SK-N-SH treated with all-trans-retinoic acid at 6 μM for 48 hours (cell line): ENCODE measurements at regions not wholly inside any gene's neighbourhood (a gene's known extent, or its start where the extent isn't known, plus 50 kb on each side); places are given as distances from the start of the nearest gene placed in this dataset.

Experiments
- ATAC-seq: fragments of 200-7000 bp; cut with Tn5 transposase; 3 replicates; pipeline ENCODE4 v1.9.1; 2020; ENCODE audit warnings: mild to moderate bottlenecking, moderate library complexity
- BACH2 ChIP-seq: fragments of 250-450 bp; sonication (Bioruptor Pico); IDR thresholded peaks from 2 replicates; pipeline ENCODE4 v1.9.0; 2021; ENCODE audit warnings: mild to moderate bottlenecking, borderline replicate concordance
- CREB5 ChIP-seq: fragments of 250-450 bp; sonication (Bioruptor Pico); IDR thresholded peaks from 2 replicates; pipeline ENCODE4 v1.5.1; 2020; ENCODE audit warnings: low read depth, mild to moderate bottlenecking, moderate library complexity
- CSDC2 ChIP-seq: fragments of 250-450 bp; sonication (Bioruptor Pico); IDR thresholded peaks from 2 replicates; pipeline ENCODE4 v1.5.0; 2020; ENCODE audit warnings: mild to moderate bottlenecking, moderate library complexity
- CSRNP3 ChIP-seq: fragments of 250-450 bp; sonication (Bioruptor Pico); IDR thresholded peaks from 2 replicates; pipeline ENCODE4 v1.5.1; 2021; ENCODE audit warnings: mild to moderate bottlenecking, moderate library complexity
- ESRRG ChIP-seq: fragments of 250-450 bp; sonication (Bioruptor Pico); IDR thresholded peaks from 2 replicates; pipeline ENCODE4 v1.6.1; 2021; ENCODE audit warnings: mild to moderate bottlenecking
- GLIS3 ChIP-seq: fragments of 250-450 bp; sonication (Bioruptor Pico); IDR thresholded peaks from 2 replicates; pipeline ENCODE4 v1.5.0; 2020; ENCODE audit warnings: mild to moderate bottlenecking, moderate library complexity
- ISL1 ChIP-seq: fragments of 250-450 bp; sonication (Bioruptor Pico); IDR thresholded peaks from 2 replicates; pipeline ENCODE4 v2.1.2; 2022; ENCODE audit warnings: mild to moderate bottlenecking, moderate library complexity
- POU6F1 ChIP-seq: fragments of 250-450 bp; sonication (Bioruptor Pico); IDR thresholded peaks from 2 replicates; pipeline ENCODE4 v1.8.0; 2021; ENCODE audit warnings: low read depth, mild to moderate bottlenecking, moderate library complexity, borderline replicate concordance
- PPARA ChIP-seq: fragments of 250-450 bp; sonication (Bioruptor Pico); IDR thresholded peaks from 2 replicates; pipeline ENCODE4 v1.5.0; 2020; ENCODE audit warnings: mild to moderate bottlenecking, borderline replicate concordance
- RARB ChIP-seq: fragments of 250-450 bp; sonication (Bioruptor Pico); IDR thresholded peaks from 2 replicates; pipeline ENCODE4 v1.8.0; 2021; ENCODE audit warnings: mild to moderate bottlenecking, moderate library complexity
- SNAI2 ChIP-seq: fragments of 250-450 bp; sonication (Bioruptor Pico); IDR thresholded peaks from 2 replicates; pipeline ENCODE4 v1.5.0; 2020; ENCODE audit warnings: mild to moderate bottlenecking, moderate library complexity
- TOX ChIP-seq: fragments of 250-450 bp; sonication (Bioruptor Pico); IDR thresholded peaks from 2 replicates; pipeline ENCODE4 v1.8.0; 2021; ENCODE audit warnings: mild to moderate bottlenecking, moderate library complexity, borderline replicate concordance
- ZC3H10 ChIP-seq: fragments of 250-450 bp; sonication (Bioruptor Pico); IDR thresholded peaks from 2 replicates; pipeline ENCODE4 v1.5.1; 2021; ENCODE audit warnings: mild to moderate bottlenecking, moderate library complexity
- ZFP3 ChIP-seq: fragments of 250-450 bp; sonication (Bioruptor Pico); IDR thresholded peaks from 2 replicates; pipeline ENCODE4 v1.5.0; 2020; ENCODE audit warnings: mild to moderate bottlenecking, moderate library complexity
- ZFP30 ChIP-seq: fragments of 450-650 bp; formaldehyde crosslinking; IDR thresholded peaks from 2 replicates; pipeline ENCODE4 v1.5.0; 2022; ENCODE audit warnings: mild to moderate bottlenecking, moderate library complexity
- ZNF565 ChIP-seq: fragments of 450-650 bp; formaldehyde crosslinking; conservative IDR thresholded peaks from 2 replicates; pipeline ENCODE4 v1.5.0; 2020; ENCODE audit warnings: low read depth, mild to moderate bottlenecking, moderate library complexity
- ZNF70 ChIP-seq: fragments of 450-650 bp; formaldehyde crosslinking; IDR thresholded peaks from 2 replicates; pipeline ENCODE4 v1.5.0; 2020; ENCODE audit warnings: mild to moderate bottlenecking, moderate library complexity
- ZNF8 ChIP-seq: fragments of 450-650 bp; formaldehyde crosslinking; IDR thresholded peaks from 2 replicates; pipeline ENCODE4 v1.5.0; 2020; ENCODE audit warnings: mild to moderate bottlenecking, moderate library complexity
- TF ChIP-seq, protein P1 (sequence below): fragments of 250-450 bp; sonication (Bioruptor Pico); IDR thresholded peaks from 2 replicates; pipeline ENCODE4 v1.8.0; 2020; ENCODE audit warnings: mild to moderate bottlenecking, moderate library complexity, borderline replicate concordance
- TF ChIP-seq, protein P2 (sequence below): fragments of 250-450 bp; sonication (Bioruptor Pico); IDR thresholded peaks from 2 replicates; pipeline ENCODE4 v1.5.0; 2020; ENCODE audit warnings: mild to moderate bottlenecking, moderate library complexity

- no peak for TF ChIP-seq SNAI2
- no peak for TF ChIP-seq CSDC2 (CRISPR knock-in tag)
- no peak for TF ChIP-seq ZFP3 (CRISPR knock-in tag)
- TF ChIP-seq BACH2 (CRISPR knock-in tag): no peak
- TF ChIP-seq, protein P1, sequence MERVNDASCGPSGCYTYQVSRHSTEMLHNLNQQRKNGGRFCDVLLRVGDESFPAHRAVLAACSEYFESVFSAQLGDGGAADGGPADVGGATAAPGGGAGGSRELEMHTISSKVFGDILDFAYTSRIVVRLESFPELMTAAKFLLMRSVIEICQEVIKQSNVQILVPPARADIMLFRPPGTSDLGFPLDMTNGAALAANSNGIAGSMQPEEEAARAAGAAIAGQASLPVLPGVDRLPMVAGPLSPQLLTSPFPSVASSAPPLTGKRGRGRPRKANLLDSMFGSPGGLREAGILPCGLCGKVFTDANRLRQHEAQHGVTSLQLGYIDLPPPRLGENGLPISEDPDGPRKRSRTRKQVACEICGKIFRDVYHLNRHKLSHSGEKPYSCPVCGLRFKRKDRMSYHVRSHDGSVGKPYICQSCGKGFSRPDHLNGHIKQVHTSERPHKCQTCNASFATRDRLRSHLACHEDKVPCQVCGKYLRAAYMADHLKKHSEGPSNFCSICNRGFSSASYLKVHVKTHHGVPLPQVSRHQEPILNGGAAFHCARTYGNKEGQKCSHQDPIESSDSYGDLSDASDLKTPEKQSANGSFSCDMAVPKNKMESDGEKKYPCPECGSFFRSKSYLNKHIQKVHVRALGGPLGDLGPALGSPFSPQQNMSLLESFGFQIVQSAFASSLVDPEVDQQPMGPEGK: no peak
- TF ChIP-seq, protein P2, sequence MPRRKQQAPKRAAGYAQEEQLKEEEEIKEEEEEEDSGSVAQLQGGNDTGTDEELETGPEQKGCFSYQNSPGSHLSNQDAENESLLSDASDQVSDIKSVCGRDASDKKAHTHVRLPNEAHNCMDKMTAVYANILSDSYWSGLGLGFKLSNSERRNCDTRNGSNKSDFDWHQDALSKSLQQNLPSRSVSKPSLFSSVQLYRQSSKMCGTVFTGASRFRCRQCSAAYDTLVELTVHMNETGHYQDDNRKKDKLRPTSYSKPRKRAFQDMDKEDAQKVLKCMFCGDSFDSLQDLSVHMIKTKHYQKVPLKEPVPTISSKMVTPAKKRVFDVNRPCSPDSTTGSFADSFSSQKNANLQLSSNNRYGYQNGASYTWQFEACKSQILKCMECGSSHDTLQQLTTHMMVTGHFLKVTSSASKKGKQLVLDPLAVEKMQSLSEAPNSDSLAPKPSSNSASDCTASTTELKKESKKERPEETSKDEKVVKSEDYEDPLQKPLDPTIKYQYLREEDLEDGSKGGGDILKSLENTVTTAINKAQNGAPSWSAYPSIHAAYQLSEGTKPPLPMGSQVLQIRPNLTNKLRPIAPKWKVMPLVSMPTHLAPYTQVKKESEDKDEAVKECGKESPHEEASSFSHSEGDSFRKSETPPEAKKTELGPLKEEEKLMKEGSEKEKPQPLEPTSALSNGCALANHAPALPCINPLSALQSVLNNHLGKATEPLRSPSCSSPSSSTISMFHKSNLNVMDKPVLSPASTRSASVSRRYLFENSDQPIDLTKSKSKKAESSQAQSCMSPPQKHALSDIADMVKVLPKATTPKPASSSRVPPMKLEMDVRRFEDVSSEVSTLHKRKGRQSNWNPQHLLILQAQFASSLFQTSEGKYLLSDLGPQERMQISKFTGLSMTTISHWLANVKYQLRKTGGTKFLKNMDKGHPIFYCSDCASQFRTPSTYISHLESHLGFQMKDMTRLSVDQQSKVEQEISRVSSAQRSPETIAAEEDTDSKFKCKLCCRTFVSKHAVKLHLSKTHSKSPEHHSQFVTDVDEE (CRISPR knock-in tag): no peak
- no peak for TF ChIP-seq ESRRG (CRISPR knock-in tag)
- no peak for ATAC-seq
These were observed 86.9 kb upstream of the ZBTB40 start for GRCh38 chr1:22364764-22365163.

DNA sequence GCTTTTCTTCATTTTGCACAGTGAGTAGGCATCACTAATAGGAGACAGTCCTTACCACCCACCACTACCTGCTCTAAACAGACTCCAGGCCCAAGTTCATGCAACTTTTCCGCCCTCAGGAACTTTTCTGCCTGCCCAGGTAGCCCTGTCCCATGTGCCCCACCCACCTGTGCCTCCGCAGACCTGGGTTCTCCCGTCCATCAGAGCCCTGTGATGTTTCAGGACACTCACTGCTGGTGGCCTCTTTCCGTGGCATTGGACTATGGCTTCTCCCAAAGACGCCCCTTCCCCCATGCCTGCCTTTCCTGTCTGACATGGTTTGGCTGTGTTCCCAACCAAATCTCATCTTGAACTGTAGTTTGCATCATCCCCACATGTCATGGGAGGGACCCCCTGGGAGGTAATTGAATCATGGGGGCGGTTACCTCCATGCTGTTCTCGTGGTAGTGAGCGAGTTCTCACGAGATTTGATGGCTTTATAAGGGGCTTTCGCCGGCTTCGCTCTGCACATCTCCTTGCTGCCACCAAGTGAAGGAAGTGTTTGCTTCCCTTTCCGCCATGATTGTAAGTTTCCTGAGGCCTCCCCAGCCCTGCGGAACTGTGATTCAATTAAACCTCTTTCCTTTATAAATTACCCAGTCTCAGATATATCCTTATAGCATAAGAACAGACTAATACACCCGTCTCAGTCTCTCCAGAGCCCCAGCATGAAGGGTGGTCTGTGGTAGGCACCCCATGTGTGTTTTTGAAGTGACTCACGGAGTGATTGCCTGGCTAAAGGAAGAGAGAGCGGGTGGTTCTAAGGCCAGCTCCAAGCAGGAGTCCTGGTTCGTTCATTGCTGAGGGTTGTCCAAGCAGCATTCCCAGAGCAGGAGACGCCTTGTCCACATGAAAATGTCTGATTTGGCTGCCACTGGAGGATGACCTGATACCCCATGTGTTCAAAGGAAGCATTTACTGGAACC, 86.0 kb upstream of the ZBTB40 start:
- TF ChIP-seq ZFP3 (CRISPR knock-in tag): no peak
- no peak for TF ChIP-seq TOX
- no peak for TF ChIP-seq ZC3H10 (CRISPR knock-in tag)
- TF ChIP-seq ISL1 (CRISPR knock-in tag): no peak
- no peak for TF ChIP-seq POU6F1 (CRISPR knock-in tag)
- no peak for TF ChIP-seq ZNF70 (CRISPR knock-in tag)
- TF ChIP-seq CSRNP3 (CRISPR knock-in tag): no peak
- TF ChIP-seq ZNF565 (CRISPR knock-in tag): no peak
- no peak for TF ChIP-seq GLIS3 (CRISPR knock-in tag)
- no peak for TF ChIP-seq ZFP30 (CRISPR knock-in tag)
- TF ChIP-seq, protein P1: no peak
- TF ChIP-seq ZNF8: no peak
- ATAC-seq: no peak

DNA sequence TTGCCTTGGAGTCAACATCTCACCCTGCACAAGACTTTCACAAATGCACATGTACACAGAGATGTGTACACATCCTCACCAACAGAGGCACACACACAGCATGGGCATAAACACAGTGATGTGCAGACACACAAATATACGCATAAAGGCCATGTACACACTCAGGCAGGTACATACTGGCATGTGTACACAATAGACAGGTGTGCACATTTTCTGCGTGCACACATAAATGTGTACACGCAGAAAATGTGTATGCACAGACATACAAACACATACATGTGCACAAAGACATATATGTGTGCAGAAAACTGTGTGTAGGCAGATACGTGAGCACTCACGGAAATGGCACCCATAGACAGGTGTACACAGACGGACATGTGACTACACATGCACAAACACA, 85.3 kb upstream of the ZBTB40 start:
- TF ChIP-seq, protein P2 (CRISPR knock-in tag): no peak
- TF ChIP-seq, protein P1: no peak
- TF ChIP-seq SNAI2 (no peak), RARB (CRISPR knock-in tag) (no peak), GLIS3 (CRISPR knock-in tag) (no peak), ZNF70 (CRISPR knock-in tag) (no peak), ZFP3 (CRISPR knock-in tag) (no peak), PPARA (CRISPR knock-in tag) (no peak), ZNF8 (no peak), CREB5 (no peak), ISL1 (CRISPR knock-in tag) (no peak)
- ATAC-seq: no peak
